OCI-LY3 (cell line): ENCODE measurements at regions not wholly inside any gene's neighbourhood (a gene's known extent, or its start where the extent isn't known, plus 50 kb on each side); places are given as distances from the start of the nearest gene placed in this dataset.

Experiments
- H2AFZ ChIP-seq: fragments of 200-600, 300-600 bp; shearing (Covaris generic); 2 replicates; pipeline ENCODE4 v1.6.0; 2014; ENCODE audit warnings: antibody characterized with exemption, low read depth, low read length
- H3K27ac ChIP-seq: fragments of 200-600, 300-600 bp; sonication (generic); 2 replicates; pipeline ENCODE4 v1.5.1; 2014; ENCODE audit warnings: mild to moderate bottlenecking, low read length, moderate library complexity, mixed read lengths
- H3K27me3 ChIP-seq: fragments of 200-600, 300-600 bp; sonication (generic); 2 replicates; pipeline ENCODE4 v1.6.1; 2014; ENCODE audit warnings: low read depth, low read length, mixed read lengths
- H3K36me3 ChIP-seq: fragments of 200-600, 300-600 bp; sonication (generic); replicated peaks from 2 replicates; pipeline ENCODE3; 2014; ENCODE audit warnings: low read depth, low read length, mixed read lengths
- H3K4me1 ChIP-seq: fragments of 300-600, 200-600 bp; sonication (generic); 2 replicates; pipeline ENCODE4 v1.6.1; 2014; ENCODE audit warnings: low read length, mixed read lengths
- H3K4me2 ChIP-seq: fragments of 200-600, 300-600 bp; sonication (generic); 2 replicates; pipeline ENCODE4 v1.6.1; 2014; ENCODE audit warnings: low read length, mixed read lengths
- H3K4me3 ChIP-seq: fragments of 300-600, 200-600 bp; sonication (generic); 2 replicates; pipeline ENCODE4 v1.5.1; 2014; ENCODE audit warnings: antibody characterized with exemption, mild to moderate bottlenecking, low read length, moderate library complexity
- H3K79me2 ChIP-seq: fragments of 300-600, 200-600 bp; shearing (Covaris generic); 2 replicates; pipeline ENCODE4 v1.6.1; 2014; ENCODE audit warnings: mild to moderate bottlenecking, low read length, mixed read lengths
- H3K9ac ChIP-seq: fragments of 300-600, 200-600 bp; shearing (Covaris generic); 2 replicates; pipeline ENCODE4 v1.6.0; 2014; ENCODE audit warnings: mild to moderate bottlenecking, low read length, moderate library complexity
- H3K9me3 ChIP-seq: fragments of 200-600, 300-600 bp; shearing (Covaris generic); 2 replicates; pipeline ENCODE4 v1.6.1; 2014; ENCODE audit warnings: low read length, mixed read lengths; ENCODE audit not compliant: insufficient read depth
- H4K20me1 ChIP-seq: fragments of 200-600, 300-600 bp; sonication (generic); 2 replicates; pipeline ENCODE4 v1.6.1; 2016; ENCODE audit warnings: low read length, mixed read lengths; ENCODE audit not compliant: insufficient read depth
- EZH2phosphoT487 ChIP-seq: fragments of 200-600 bp; shearing (Covaris generic); IDR thresholded peaks from 2 replicates; pipeline ENCODE4 v1.6.1; 2018; ENCODE audit warnings: antibody characterized with exemption, mixed run types, low read depth
- TF ChIP-seq, protein P1 (sequence below): fragments of 200-600, 300-600 bp; sonication (generic); IDR thresholded peaks from 2 replicates; pipeline ENCODE4 v1.5.1; 2014; ENCODE audit warnings: antibody characterized with exemption, low read length, low read depth

DNA sequence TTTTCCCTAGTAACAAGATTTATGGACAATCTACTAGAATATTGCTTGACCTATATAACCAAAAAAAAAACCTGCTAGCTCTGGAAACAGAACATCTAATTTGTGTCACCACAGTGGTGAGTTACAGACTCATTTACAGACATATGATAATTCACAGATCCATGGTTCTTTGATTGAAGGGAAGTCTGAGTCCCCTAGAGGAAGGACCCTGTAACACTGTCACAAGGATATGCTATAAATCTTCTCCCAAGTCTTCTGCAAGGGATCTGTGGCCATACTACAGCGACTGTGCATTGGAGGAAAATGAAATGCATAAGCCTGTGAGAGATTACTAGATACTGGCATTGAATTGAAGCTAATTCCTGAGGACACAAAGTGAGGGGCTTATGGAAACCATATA lies 630.6 kb upstream of the SGCD start:
- Histone ChIP-seq H3K27ac (no peak overlapping the region), H3K4me3 (no peak overlapping the region), H3K27me3 (no peaks in the 10 kb centered on the region), H3K9ac (no peak overlapping the region), H3K36me3 (no peaks in the 10 kb centered on the region), H3K9me3 (no peaks in the 10 kb centered on the region), H3K4me2 (no peak overlapping the region), H4K20me1 (no peaks in the 10 kb centered on the region), H2AFZ (no peak overlapping the region), H3K79me2 (no peaks in the 10 kb centered on the region), H3K4me1 (no peaks in the 10 kb centered on the region)
- TF ChIP-seq EZH2phosphoT487: no peak
- TF ChIP-seq, protein P1, sequence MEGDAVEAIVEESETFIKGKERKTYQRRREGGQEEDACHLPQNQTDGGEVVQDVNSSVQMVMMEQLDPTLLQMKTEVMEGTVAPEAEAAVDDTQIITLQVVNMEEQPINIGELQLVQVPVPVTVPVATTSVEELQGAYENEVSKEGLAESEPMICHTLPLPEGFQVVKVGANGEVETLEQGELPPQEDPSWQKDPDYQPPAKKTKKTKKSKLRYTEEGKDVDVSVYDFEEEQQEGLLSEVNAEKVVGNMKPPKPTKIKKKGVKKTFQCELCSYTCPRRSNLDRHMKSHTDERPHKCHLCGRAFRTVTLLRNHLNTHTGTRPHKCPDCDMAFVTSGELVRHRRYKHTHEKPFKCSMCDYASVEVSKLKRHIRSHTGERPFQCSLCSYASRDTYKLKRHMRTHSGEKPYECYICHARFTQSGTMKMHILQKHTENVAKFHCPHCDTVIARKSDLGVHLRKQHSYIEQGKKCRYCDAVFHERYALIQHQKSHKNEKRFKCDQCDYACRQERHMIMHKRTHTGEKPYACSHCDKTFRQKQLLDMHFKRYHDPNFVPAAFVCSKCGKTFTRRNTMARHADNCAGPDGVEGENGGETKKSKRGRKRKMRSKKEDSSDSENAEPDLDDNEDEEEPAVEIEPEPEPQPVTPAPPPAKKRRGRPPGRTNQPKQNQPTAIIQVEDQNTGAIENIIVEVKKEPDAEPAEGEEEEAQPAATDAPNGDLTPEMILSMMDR: no peak

- Histone ChIP-seq H4K20me1 (no peaks in the 10 kb centered on the region), H3K9ac (no peak overlapping the region), H3K4me3 (no peak overlapping the region), H3K9me3 (no peaks in the 10 kb centered on the region), H3K27ac (no peak overlapping the region), H3K4me1 (no peaks in the 10 kb centered on the region), H3K36me3 (no peaks in the 10 kb centered on the region), H3K27me3 (no peaks in the 10 kb centered on the region), H3K79me2 (no peaks in the 10 kb centered on the region), H2AFZ (no peak overlapping the region), H3K4me2 (no peak overlapping the region)
- TF ChIP-seq, protein P1: no peak
- no peak for TF ChIP-seq EZH2phosphoT487
Measured at GRCh38 chr5:155697236-155697635, 629.7 kb upstream of the SGCD start.

- Histone ChIP-seq H3K9me3 (no peaks in the 10 kb centered on the region), H3K4me2 (no peak overlapping the region), H3K36me3 (no peaks in the 10 kb centered on the region), H3K9ac (no peak overlapping the region), H2AFZ (no peak overlapping the region), H3K27ac (no peak overlapping the region), H4K20me1 (no peaks in the 10 kb centered on the region), H3K27me3 (no peaks in the 10 kb centered on the region), H3K4me1 (no peaks in the 10 kb centered on the region), H3K4me3 (no peak overlapping the region), H3K79me2 (no peaks in the 10 kb centered on the region)
- no peak for TF ChIP-seq EZH2phosphoT487
- TF ChIP-seq, protein P1: peak; percentile 20
Measured at GRCh38 chr5:155699385-155699784, 627.6 kb upstream of the SGCD start.

DNA sequence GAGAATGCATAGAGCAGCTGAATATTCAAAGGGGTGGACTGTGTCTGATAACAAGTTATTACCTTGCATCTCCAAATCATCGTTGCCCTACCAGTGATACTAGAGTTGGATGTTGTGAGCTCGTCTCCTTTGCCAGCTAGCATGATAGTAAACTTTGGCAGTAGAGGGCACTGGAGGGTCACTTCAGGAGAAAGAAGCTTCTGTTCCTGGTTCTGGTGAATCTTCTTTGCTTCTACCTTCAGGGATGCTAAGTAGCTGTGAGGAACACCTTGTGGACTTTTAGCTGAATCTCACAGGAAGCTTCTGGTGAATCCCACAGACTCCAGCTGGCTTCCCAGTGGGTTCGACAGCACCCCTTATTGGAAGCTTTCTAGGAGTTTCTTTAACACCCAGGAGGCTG lies 626.6 kb upstream of the SGCD start:
- TF ChIP-seq, protein P1: peak; percentile 35
- no peak for TF ChIP-seq EZH2phosphoT487
- no peak overlapping the region for H3K4me2 ChIP-seq
- H3K27ac ChIP-seq: no peak overlapping the region
- H3K9me3 ChIP-seq: no peaks in the 10 kb centered on the region
- H2AFZ ChIP-seq: no peak overlapping the region
- no peak overlapping the region for H3K9ac ChIP-seq
- H3K79me2 ChIP-seq: no peaks in the 10 kb centered on the region
- H3K27me3 ChIP-seq: no peaks in the 10 kb centered on the region
- no peak overlapping the region for H3K4me3 ChIP-seq
- no peaks in the 10 kb centered on the region for H3K4me1 ChIP-seq
- H4K20me1 ChIP-seq: no peaks in the 10 kb centered on the region
- H3K36me3 ChIP-seq: no peaks in the 10 kb centered on the region
